ENCODE measurements at regions not wholly inside any gene's neighbourhood (a gene's known extent, or its start where the extent isn't known, plus 50 kb on each side); places are given as distances from the start of the nearest gene placed in this dataset.

DNA sequence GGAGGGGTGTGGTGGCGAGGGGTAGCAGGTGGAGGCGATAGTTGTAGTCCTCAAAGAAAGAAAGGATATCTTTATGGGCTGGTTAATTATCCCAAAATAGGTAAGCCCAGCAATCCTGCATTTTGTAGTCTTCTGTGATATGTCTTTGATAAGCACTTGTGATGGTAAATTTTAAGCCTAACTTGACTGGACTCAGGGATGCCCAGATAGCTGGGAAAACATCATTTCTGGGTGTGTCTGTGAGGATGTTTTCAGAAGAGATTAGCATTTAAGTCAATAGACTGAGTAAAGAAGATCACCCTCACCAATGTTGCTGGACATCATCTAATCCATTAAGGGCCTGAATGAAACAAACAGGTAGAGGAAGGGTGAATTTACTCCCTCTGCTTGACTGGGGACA, 124.8 kb upstream of the RIPOR2 start:
- no peaks in the 10 kb centered on the region for H3K9me2 ChIP-seq (replicated peaks; ENCODE audit: control insufficient read depth, low read length)
- H3K79me2 ChIP-seq (ENCODE audit: control insufficient read depth, low read length), result no peaks in the 10 kb centered on the region
- H3K4me2 ChIP-seq (ENCODE audit: low read length), result no peak overlapping the region
- H3K36me3 ChIP-seq (ENCODE audit: control insufficient read depth, low read length), result no peaks in the 10 kb centered on the region
- no peak for TF ChIP-seq EZH2phosphoT487 (IDR thresholded peaks at IDR 0.05; ENCODE audit: borderline replicate concordance, low read length)
- TF ChIP-seq, protein P1, sequence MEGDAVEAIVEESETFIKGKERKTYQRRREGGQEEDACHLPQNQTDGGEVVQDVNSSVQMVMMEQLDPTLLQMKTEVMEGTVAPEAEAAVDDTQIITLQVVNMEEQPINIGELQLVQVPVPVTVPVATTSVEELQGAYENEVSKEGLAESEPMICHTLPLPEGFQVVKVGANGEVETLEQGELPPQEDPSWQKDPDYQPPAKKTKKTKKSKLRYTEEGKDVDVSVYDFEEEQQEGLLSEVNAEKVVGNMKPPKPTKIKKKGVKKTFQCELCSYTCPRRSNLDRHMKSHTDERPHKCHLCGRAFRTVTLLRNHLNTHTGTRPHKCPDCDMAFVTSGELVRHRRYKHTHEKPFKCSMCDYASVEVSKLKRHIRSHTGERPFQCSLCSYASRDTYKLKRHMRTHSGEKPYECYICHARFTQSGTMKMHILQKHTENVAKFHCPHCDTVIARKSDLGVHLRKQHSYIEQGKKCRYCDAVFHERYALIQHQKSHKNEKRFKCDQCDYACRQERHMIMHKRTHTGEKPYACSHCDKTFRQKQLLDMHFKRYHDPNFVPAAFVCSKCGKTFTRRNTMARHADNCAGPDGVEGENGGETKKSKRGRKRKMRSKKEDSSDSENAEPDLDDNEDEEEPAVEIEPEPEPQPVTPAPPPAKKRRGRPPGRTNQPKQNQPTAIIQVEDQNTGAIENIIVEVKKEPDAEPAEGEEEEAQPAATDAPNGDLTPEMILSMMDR (IDR thresholded peaks at IDR 0.05; ENCODE audit: low read depth, low read length, poor library complexity, severe bottlenecking), result no peak
- no peaks in the 10 kb centered on the region for H3K9me3 ChIP-seq (ENCODE audit: control insufficient read depth, insufficient read depth, low read length)
- no peak overlapping the region for H3K4me3 ChIP-seq (ENCODE audit: low read length)
- no peaks in the 10 kb centered on the region for H3K4me1 ChIP-seq (ENCODE audit: control insufficient read depth, low read length)
- H4K20me1 ChIP-seq (ENCODE audit: control insufficient read depth, insufficient read depth, low read depth, low read length), result no peaks in the 10 kb centered on the region
- no peaks in the 10 kb centered on the region for H3F3A ChIP-seq (ENCODE audit: control insufficient read depth, insufficient read depth)
- no peak overlapping the region for H3K27ac ChIP-seq (ENCODE audit: low read depth, low read length)
- H3K27me3 ChIP-seq (ENCODE audit: control insufficient read depth, low read length), result no peaks in the 10 kb centered on the region

DNA sequence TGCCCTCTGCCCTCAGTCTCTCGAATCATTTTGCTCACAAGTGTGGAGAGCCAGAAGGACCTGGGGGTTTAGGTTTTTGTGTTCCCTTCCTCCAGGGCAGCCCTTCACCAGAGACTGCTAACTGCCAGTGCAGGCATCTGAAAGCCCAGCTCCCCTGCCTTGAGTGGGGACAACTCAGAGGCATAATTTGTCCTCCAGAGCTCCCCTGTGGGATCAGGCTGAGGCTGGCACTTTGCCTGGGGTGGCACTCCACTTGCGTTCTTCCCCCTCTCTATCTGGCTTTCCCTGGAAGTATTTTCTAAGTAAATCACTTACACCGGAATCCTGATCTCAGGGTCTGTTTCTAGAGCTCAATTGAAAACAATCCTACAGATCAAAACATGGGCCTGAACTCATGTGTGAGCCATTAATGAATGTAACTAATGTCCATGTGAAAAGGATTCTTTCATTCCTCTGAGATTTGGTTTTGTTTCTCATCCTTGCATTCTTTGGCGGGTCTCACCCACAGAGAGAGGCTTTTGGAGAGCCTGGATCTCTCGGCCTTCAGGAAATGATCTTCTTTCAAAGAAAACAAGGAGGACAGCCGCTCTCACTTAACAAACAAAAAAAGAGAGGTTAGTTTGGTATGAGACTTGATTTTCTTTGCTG, 125.7 kb upstream of the RIPOR2 start:
- Histone ChIP-seq H3K4me2 (ENCODE audit: low read length) (no peak overlapping the region), H3K9me2 (replicated peaks; ENCODE audit: control insufficient read depth, low read length) (no peaks in the 10 kb centered on the region), H3K27ac (ENCODE audit: low read depth, low read length) (no peak overlapping the region), H4K20me1 (ENCODE audit: control insufficient read depth, insufficient read depth, low read depth, low read length) (no peaks in the 10 kb centered on the region), H3K27me3 (ENCODE audit: control insufficient read depth, low read length) (no peaks in the 10 kb centered on the region), H3K4me1 (ENCODE audit: control insufficient read depth, low read length) (no peaks in the 10 kb centered on the region), H3K36me3 (ENCODE audit: control insufficient read depth, low read length) (no peaks in the 10 kb centered on the region), H3F3A (ENCODE audit: control insufficient read depth, insufficient read depth) (no peaks in the 10 kb centered on the region), H3K4me3 (ENCODE audit: low read length) (no peak overlapping the region), H3K9me3 (ENCODE audit: control insufficient read depth, insufficient read depth, low read length) (no peaks in the 10 kb centered on the region), H3K79me2 (ENCODE audit: control insufficient read depth, low read length) (no peaks in the 10 kb centered on the region)
- TF ChIP-seq EZH2phosphoT487 (IDR thresholded peaks at IDR 0.05; ENCODE audit: borderline replicate concordance, low read length), result no peak
- TF ChIP-seq, protein P1 (IDR thresholded peaks at IDR 0.05; ENCODE audit: low read depth, low read length, poor library complexity, severe bottlenecking), result no peak

DNA sequence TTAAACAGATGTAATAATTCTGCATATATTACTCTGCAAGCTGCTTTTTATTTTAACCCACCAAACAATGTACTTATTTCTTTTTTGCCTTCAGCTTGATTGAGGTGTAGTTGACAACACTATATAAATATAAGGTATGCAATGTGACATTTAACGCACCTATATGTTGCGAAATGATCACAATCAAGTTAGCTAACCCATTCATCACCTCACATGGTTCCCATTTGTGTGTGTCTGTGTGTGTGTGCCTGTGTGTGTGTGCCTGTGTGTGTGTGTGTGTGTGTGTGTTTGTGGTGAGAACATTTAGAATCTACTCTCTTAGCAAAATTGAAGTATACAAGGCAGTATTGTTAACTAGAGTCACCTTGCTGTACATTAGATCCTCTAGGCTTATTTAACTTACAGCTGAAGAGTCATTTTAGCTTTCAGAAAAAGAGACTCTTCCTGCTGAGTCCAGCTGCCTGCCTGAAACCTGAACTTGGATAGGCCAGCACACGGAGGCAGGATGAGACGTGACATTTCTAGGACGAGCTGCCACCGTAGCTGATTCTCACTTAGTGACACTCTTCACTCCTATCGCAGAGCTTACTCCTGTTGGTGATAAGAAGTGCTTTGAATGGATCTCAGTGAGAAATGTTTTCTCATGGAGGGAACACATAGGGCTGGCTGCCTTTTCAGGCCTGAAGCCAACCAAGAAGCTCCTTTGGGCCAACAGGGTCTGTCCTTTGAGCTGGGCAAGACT, 126.5 kb upstream of the RIPOR2 start:
- H3K4me2 ChIP-seq (ENCODE audit: low read length), result no peak overlapping the region
- no peaks in the 10 kb centered on the region for H3K36me3 ChIP-seq (ENCODE audit: control insufficient read depth, low read length)
- H3K27ac ChIP-seq (ENCODE audit: low read depth, low read length), result no peak overlapping the region
- H3K9me3 ChIP-seq (ENCODE audit: control insufficient read depth, insufficient read depth, low read length), result no peaks in the 10 kb centered on the region
- no peaks in the 10 kb centered on the region for H3K4me1 ChIP-seq (ENCODE audit: control insufficient read depth, low read length)
- no peaks in the 10 kb centered on the region for H3F3A ChIP-seq (ENCODE audit: control insufficient read depth, insufficient read depth)
- no peaks in the 10 kb centered on the region for H4K20me1 ChIP-seq (ENCODE audit: control insufficient read depth, insufficient read depth, low read depth, low read length)
- no peaks in the 10 kb centered on the region for H3K27me3 ChIP-seq (ENCODE audit: control insufficient read depth, low read length)
- no peak for TF ChIP-seq EZH2phosphoT487 (IDR thresholded peaks at IDR 0.05; ENCODE audit: borderline replicate concordance, low read length)
- TF ChIP-seq, protein P1 (IDR thresholded peaks at IDR 0.05; ENCODE audit: low read depth, low read length, poor library complexity, severe bottlenecking), result no peak
- no peaks in the 10 kb centered on the region for H3K9me2 ChIP-seq (replicated peaks; ENCODE audit: control insufficient read depth, low read length)
- H3K4me3 ChIP-seq (ENCODE audit: low read length), result no peak overlapping the region
- H3K79me2 ChIP-seq (ENCODE audit: control insufficient read depth, low read length), result no peaks in the 10 kb centered on the region

Data from DOHH2 (cell line).